Glutamatergic neuron (in vitro differentiated cells): ENCODE measurements at regions not wholly inside any gene's neighbourhood (a gene's known extent, or its start where the extent isn't known, plus 50 kb on each side); places are given as distances from the start of the nearest gene placed in this dataset.

Experiments used
- DNase-seq: peaks from one replicate; pipeline ENCODE4 v3.0.0; 2022
- H3K27ac Mint-ChIP-seq: one replicate; pipeline ENCODE4 v1.8.0; 2020; ENCODE audit warnings: mild to moderate bottlenecking, mixed read lengths, inconsistent platforms; ENCODE audit not compliant: unreplicated experiment
- H3K27me3 Mint-ChIP-seq: one replicate; pipeline ENCODE4 v1.8.0; 2020; ENCODE audit warnings: mild to moderate bottlenecking, moderate library complexity, mixed read lengths, inconsistent platforms; ENCODE audit not compliant: unreplicated experiment
- H3K36me3 Mint-ChIP-seq: one replicate; pipeline ENCODE4 v1.8.0; 2020; ENCODE audit warnings: mild to moderate bottlenecking, mixed read lengths, inconsistent platforms; ENCODE audit not compliant: unreplicated experiment
- H3K4me1 Mint-ChIP-seq: one replicate; pipeline ENCODE4 v1.8.0; 2020; ENCODE audit warnings: mild to moderate bottlenecking, low read depth, mixed read lengths, inconsistent platforms; ENCODE audit not compliant: unreplicated experiment
- H3K4me3 Mint-ChIP-seq: one replicate; pipeline ENCODE4 v1.8.0; 2020; ENCODE audit warnings: mild to moderate bottlenecking, mixed read lengths, inconsistent platforms; ENCODE audit not compliant: unreplicated experiment
- H3K9me3 Mint-ChIP-seq: one replicate; pipeline ENCODE4 v1.8.0; 2020; ENCODE audit warnings: mild to moderate bottlenecking, moderate library complexity, mixed read lengths, inconsistent platforms; ENCODE audit not compliant: unreplicated experiment
- TF ChIP-seq, protein P1 (sequence below): fragments of 200-600 bp; sonication (generic); IDR thresholded peaks from one replicate; pipeline ENCODE4 v1.5.0; 2021; ENCODE audit not compliant: partially characterized antibody, unreplicated experiment

DNA sequence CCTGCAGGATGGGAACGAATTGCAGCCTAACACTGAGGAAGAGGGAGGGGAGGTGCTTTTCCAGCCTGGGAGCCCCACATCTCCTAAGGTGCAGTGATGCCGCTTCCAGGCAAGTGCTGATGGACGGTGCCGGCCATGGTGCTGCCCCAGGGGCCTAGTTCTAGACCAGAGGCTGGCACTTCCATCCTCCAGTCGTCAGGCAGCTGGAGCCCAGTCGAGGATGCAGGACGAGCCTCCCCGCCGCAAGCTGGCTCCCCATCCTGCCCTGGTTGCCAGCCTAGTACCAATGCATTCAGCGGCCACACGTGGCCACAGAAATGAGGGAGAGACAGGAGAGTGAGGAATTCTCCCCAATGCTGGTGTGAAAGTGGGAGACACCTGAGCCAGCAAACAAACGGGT lies 413.5 kb downstream of the ZNF516 start:
- Mint-ChIP-seq H3K27ac (no peak overlapping the region), H3K4me3 (no peak overlapping the region), H3K9me3 (no peaks in the 10 kb centered on the region), H3K36me3 (no peaks in the 10 kb centered on the region), H3K27me3 (no peaks in the 10 kb centered on the region), H3K4me1 (no peaks in the 10 kb centered on the region)
- TF ChIP-seq, protein P1, sequence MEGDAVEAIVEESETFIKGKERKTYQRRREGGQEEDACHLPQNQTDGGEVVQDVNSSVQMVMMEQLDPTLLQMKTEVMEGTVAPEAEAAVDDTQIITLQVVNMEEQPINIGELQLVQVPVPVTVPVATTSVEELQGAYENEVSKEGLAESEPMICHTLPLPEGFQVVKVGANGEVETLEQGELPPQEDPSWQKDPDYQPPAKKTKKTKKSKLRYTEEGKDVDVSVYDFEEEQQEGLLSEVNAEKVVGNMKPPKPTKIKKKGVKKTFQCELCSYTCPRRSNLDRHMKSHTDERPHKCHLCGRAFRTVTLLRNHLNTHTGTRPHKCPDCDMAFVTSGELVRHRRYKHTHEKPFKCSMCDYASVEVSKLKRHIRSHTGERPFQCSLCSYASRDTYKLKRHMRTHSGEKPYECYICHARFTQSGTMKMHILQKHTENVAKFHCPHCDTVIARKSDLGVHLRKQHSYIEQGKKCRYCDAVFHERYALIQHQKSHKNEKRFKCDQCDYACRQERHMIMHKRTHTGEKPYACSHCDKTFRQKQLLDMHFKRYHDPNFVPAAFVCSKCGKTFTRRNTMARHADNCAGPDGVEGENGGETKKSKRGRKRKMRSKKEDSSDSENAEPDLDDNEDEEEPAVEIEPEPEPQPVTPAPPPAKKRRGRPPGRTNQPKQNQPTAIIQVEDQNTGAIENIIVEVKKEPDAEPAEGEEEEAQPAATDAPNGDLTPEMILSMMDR = no peak
- no peak for DNase-seq

DNA sequence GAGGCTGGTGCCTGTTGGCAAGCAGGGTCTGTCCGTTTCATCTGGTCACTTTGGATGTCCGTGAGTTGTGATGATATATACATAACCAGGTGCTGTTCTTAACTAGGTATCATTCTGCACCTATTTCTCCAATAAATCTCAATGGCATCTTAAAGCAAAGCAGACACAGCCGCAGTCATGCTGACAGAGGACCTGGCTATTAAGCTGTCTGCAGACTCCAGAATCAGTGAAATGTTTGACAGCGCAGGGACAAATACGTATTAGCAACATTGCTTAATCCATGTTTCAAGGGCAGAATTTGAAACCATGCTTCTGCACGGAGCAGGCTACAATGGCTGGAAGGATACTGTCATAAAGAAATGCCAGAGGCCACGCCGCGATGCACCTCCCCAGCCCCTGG lies 414.6 kb downstream of the ZNF516 start:
- H3K36me3 Mint-ChIP-seq = no peaks in the 10 kb centered on the region
- no peak for DNase-seq
- H3K27ac Mint-ChIP-seq = no peak overlapping the region
- H3K4me3 Mint-ChIP-seq = no peak overlapping the region
- no peaks in the 10 kb centered on the region for H3K27me3 Mint-ChIP-seq
- H3K9me3 Mint-ChIP-seq = no peaks in the 10 kb centered on the region
- TF ChIP-seq, protein P1 = no peak
- no peaks in the 10 kb centered on the region for H3K4me1 Mint-ChIP-seq

- Mint-ChIP-seq H3K4me1 (no peaks in the 10 kb centered on the region), H3K27ac (no peak overlapping the region), H3K36me3 (no peaks in the 10 kb centered on the region), H3K27me3 (no peaks in the 10 kb centered on the region), H3K4me3 (no peak overlapping the region), H3K9me3 (no peaks in the 10 kb centered on the region)
- DNase-seq = no peak
- TF ChIP-seq, protein P1 = no peak
Measured at GRCh38 chr18:76075777-76076176, 419.3 kb downstream of the ZNF516 start.

DNA sequence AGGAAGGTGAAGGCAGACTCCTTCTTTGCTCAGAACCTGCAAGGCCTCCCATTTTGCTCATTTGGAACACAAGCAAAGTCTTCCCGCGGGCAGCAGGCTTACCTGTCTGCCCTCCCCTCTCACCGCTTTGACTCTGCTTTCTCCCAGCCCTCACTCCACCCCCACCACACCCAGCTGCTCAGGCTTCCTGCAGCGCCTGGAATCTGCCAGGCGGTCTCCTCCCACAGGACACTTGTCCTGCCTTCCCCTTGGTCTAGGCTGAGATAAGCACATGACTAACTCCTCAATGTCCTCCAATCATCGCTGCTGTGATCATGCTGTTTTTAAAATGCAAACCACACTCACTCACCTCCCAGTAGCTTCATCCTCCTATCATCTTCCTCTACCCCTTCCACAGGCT lies 430.0 kb downstream of the ZNF516 start:
- H3K27me3 Mint-ChIP-seq = peaks cover 2% of the 10 kb centered on the region
- no peak overlapping the region for H3K27ac Mint-ChIP-seq
- peaks cover 2% of the 10 kb centered on the region for H3K9me3 Mint-ChIP-seq
- no peaks in the 10 kb centered on the region for H3K36me3 Mint-ChIP-seq
- DNase-seq = peak; percentile 27
- H3K4me3 Mint-ChIP-seq = no peak overlapping the region
- TF ChIP-seq, protein P1 = no peak
- peaks cover 2% of the 10 kb centered on the region for H3K4me1 Mint-ChIP-seq

DNA sequence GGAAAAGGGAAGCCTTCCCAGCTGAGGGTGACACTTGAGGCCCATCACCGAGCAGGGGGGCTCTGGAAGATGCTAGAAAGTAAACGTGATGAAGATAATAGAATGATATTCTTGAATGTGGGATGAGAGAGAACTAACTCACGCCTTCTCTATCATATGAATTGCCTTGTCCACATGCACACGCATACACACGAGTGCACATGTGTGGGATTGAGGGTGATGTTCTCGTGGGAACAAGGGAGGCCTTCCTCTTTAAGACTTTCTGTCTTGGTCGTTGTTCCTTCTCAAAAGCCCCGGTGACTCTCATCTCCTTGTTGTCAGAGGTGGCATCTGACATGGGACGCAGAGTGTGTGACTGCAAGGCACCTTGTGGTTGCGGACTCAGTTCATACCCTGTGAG lies 436.9 kb downstream of the ZNF516 start:
- Mint-ChIP-seq H3K36me3 (peaks cover 4% of the 10 kb centered on the region), H3K27me3 (no peaks in the 10 kb centered on the region), H3K4me1 (no peaks in the 10 kb centered on the region), H3K9me3 (no peaks in the 10 kb centered on the region), H3K4me3 (no peak overlapping the region), H3K27ac (no peak overlapping the region)
- DNase-seq = no peak
- TF ChIP-seq, protein P1 = no peak
